Colonic mucosa (tissue), 4 donors: ENCODE measurements at regions not wholly inside any gene's neighbourhood (a gene's known extent, or its start where the extent isn't known, plus 50 kb on each side); places are given as distances from the start of the nearest gene placed in this dataset.

Experiments used
- DNase-seq: peaks from one replicate; pipeline ENCODE4 v3.0.0-alpha.2; 2020
- H3K27ac ChIP-seq: fragments of 200-600 bp; one replicate; pipeline ENCODE4 v1.8.0; 2021
- H3K27me3 ChIP-seq: fragments of 200-600 bp; one replicate; pipeline ENCODE4 v1.8.0; 2021
- H3K36me3 ChIP-seq: fragments of 200-600 bp; one replicate; pipeline ENCODE4 v1.8.0; 2021
- H3K4me1 ChIP-seq: fragments of 200-600 bp; one replicate; pipeline ENCODE4 v1.8.0; 2021; ENCODE audit warnings: mild to moderate bottlenecking
- H3K4me3 ChIP-seq: fragments of 200-600 bp; one replicate; pipeline ENCODE4 v1.8.0; 2021
- H3K9ac ChIP-seq, 2 donors: one replicate each; pipeline ENCODE4 v1.7.0; 2013; ENCODE audit warnings: control low read depth in 2 of 2, low read depth in 2 of 2, low read length in 2 of 2
- H3K9me3 ChIP-seq: fragments of 200-600 bp; one replicate; pipeline ENCODE4 v1.8.0; 2021
- intact Hi-C: fragments of 100-400 bp; cut with DNase I; formaldehyde crosslinking; loops from one replicate; pipeline ENCODE4 v1.14.1; 2022
- TF ChIP-seq, protein P1 (sequence below): fragments of 200-600 bp; IDR thresholded peaks from one replicate; pipeline ENCODE4 v1.8.0; 2022; ENCODE audit warnings: antibody characterized with exemption, mild to moderate bottlenecking
- donor health status: healthy.
- donor health status: DM: no; HTN: no; CAD: no.
- donor health status: DM: no; HTN: no; CAD: no.

DNA sequence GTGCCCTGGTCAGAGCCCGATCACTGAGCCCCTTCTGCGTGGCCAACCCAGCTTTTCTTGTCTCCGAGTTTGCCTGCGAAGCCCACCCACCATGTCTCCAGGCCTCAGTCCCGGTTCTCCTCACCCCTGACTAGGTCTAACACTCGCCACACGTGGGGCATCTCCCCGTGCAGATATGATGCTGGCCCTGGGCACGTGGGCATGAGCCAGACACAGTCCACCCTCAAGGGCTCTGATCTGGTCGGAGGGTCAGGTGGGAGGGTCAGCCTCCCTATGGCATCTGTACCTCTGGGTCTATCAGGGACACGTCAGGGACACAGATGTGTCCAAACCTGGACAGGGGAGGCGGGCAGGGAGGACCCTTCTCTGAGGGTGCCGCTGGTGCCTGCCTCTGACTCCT, 95.4 kb downstream of the RHOB start:
- no peaks in the 10 kb centered on the region for H3K4me1 ChIP-seq
- DNase-seq: no peak

DNA sequence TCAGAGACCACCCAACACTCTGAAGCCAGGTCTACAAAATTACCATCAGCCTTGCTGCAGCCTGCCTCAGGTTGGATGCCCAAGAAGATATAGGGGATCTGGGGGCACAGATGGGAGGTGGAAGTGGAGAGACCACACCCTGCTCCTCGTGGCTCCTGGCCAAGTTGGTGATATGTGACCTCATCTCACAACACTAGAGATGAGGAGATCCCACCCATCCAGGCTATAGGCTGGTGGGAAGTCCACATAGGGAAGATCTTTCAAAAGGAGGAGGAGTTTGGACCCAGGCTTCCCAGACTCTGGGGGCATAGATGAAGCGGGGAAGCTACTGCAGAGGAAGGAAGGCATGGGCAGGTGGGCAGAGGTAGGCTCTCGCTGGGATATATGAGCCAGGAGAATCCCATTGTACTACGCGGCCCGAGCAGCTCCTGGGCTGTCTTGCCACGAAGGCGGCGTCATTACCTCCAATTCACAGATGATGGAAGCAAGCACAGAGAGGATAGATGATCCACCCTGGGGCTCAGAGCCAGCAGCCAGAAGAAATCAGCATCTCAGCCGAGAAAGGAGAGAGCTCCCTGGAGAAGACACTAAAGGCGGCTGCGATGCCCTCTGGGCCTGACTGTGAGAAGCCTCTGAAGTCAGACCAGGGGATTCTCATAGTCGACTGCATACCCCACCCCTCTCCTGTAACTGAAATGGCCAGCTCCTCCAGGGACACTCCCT, 96.0 kb downstream of the RHOB start:
- H3K36me3 ChIP-seq: no peaks in the 10 kb centered on the region
- intact Hi-C loops: no loop called here
- H3K4me3 ChIP-seq: no peak overlapping the region
- no peaks in the 10 kb centered on the region for H3K27me3 ChIP-seq
- no peak overlapping the region for H3K27ac ChIP-seq
- H3K4me1 ChIP-seq: no peaks in the 10 kb centered on the region
- TF ChIP-seq, protein P1, sequence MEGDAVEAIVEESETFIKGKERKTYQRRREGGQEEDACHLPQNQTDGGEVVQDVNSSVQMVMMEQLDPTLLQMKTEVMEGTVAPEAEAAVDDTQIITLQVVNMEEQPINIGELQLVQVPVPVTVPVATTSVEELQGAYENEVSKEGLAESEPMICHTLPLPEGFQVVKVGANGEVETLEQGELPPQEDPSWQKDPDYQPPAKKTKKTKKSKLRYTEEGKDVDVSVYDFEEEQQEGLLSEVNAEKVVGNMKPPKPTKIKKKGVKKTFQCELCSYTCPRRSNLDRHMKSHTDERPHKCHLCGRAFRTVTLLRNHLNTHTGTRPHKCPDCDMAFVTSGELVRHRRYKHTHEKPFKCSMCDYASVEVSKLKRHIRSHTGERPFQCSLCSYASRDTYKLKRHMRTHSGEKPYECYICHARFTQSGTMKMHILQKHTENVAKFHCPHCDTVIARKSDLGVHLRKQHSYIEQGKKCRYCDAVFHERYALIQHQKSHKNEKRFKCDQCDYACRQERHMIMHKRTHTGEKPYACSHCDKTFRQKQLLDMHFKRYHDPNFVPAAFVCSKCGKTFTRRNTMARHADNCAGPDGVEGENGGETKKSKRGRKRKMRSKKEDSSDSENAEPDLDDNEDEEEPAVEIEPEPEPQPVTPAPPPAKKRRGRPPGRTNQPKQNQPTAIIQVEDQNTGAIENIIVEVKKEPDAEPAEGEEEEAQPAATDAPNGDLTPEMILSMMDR: no peak
- DNase-seq: no peak
- no peaks in the 10 kb centered on the region for H3K9me3 ChIP-seq
- H3K9ac ChIP-seq: no peak overlapping the region

More for the DNA sequence above, 95.4 kb downstream of the RHOB start:
- Histone ChIP-seq H3K4me3 (no peak overlapping the region), H3K9me3 (no peaks in the 10 kb centered on the region), H3K9ac (no peak overlapping the region), H3K36me3 (no peaks in the 10 kb centered on the region), H3K27ac (no peak overlapping the region), H3K27me3 (no peaks in the 10 kb centered on the region)
- intact Hi-C loops: no loop called here
- TF ChIP-seq, protein P1: no peak

DNA sequence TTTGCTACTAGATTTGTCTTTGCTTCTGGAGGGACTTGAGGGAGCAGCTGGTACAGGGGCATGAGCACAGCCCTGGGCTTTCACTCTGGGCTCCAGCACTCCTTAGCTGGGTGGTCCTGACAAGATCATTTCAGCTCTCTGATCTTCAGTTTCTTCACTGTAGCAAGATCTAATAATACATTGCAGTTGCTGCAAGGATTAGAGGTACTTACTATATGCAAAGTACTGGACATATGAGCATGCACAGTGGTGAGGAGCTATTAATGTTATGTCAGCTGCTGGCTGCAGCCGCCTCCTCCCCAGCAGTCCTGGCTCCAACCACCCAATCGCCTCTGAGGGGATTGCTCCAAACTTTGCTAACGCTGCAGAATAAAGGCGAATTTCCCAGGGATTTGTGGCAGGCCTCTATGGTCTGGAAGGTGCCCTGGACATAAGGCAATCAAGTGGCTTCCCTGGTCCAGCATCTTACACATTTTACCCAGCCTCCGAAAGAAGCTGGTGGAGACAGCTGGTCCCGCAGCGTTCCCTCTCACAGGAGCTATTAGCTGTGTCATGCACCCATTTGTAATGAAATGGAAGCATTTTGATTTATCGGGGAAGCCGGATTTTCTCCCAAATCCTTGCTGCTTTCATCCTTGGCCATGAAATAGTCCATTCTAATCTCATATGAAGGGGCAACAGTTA, 96.7 kb downstream of the RHOB start:
- Histone ChIP-seq H3K4me3 (no peak overlapping the region), H3K27ac (no peak overlapping the region), H3K9me3 (no peaks in the 10 kb centered on the region), H3K9ac (no peak overlapping the region), H3K27me3 (no peaks in the 10 kb centered on the region), H3K36me3 (no peaks in the 10 kb centered on the region), H3K4me1 (no peaks in the 10 kb centered on the region)
- TF ChIP-seq, protein P1: no peak
- intact Hi-C loops: no loop called here
- DNase-seq: no peak

DNA sequence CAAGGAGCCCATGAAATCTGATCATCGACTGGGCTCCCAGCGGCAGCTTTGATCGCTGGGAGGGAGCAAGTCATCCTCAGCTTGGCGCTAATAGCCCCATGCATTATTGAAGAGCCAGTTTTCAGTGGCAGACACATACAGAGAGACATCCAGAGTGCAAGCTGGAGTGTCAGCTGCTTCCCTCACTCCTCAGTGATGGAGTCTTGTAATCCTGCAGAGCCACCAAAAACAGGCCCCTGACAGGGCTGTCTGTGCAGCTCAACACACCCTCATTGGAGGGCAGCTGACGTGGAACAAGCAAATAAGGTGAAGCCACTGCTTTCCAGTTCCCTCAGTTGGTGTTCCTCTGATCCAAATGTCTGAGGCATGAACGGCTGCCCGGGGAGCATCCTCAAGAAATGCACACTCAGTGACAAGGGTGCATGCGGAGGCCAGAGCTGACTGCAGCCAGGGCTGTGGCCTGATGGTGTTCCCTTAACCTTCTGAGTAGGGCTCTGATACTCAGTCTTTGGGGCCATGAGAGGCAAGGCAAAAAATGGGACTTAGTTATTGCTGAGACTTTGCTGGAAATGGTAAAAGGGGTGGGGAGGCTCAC, 97.4 kb downstream of the RHOB start:
- Histone ChIP-seq H3K36me3 (no peaks in the 10 kb centered on the region), H3K27me3 (no peaks in the 10 kb centered on the region), H3K9me3 (no peaks in the 10 kb centered on the region), H3K9ac (no peak overlapping the region), H3K4me1 (no peaks in the 10 kb centered on the region), H3K27ac (no peak overlapping the region), H3K4me3 (no peak overlapping the region)
- TF ChIP-seq, protein P1: no peak
- intact Hi-C loops: no loop called here
- DNase-seq: no peak

DNA sequence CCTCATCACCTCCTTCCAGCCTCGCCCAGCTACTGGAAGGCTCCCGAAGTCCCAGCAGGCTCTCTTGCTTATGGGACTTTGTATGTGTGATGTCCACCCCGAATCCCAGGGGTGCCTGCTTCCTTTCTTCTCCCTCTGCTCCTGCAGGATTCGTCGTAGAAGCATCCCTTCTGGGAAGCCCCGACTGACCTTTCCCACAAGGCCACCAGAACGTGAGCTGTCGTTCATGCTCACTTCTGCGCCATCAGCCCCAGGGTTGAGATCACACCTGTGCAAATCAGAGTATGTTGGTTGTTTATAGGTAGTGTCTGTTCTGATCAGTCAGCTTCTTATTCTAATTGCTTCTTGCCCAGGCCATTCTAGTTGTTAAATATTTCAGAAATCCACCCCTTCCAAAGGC, 101.8 kb downstream of the HS1BP3 start:
- no peak overlapping the region for H3K27ac ChIP-seq
- TF ChIP-seq, protein P1: no peak
- H3K36me3 ChIP-seq: no peaks in the 10 kb centered on the region
- H3K9me3 ChIP-seq: no peaks in the 10 kb centered on the region
- H3K4me3 ChIP-seq: no peak overlapping the region
- intact Hi-C loops: no loop called here
- H3K27me3 ChIP-seq: no peaks in the 10 kb centered on the region
- DNase-seq: no peak
- no peak overlapping the region for H3K9ac ChIP-seq
- no peaks in the 10 kb centered on the region for H3K4me1 ChIP-seq
